Stimulated activated CD4-positive, alpha-beta T cell treated with anti-CD3 and anti-CD28 coated beads, Interleukin-12 subunit alpha, Interleukin-12 subunit beta, amount 100 ng/mL, for 4 hours (primary cell): ENCODE measurements at regions not wholly inside any gene's neighbourhood (a gene's known extent, or its start where the extent isn't known, plus 50 kb on each side); places are given as distances from the start of the nearest gene placed in this dataset.

Experiments used
- DNase-seq: peaks from one replicate; pipeline ENCODE4 v3.0.0-alpha.2; 2020

DNA sequence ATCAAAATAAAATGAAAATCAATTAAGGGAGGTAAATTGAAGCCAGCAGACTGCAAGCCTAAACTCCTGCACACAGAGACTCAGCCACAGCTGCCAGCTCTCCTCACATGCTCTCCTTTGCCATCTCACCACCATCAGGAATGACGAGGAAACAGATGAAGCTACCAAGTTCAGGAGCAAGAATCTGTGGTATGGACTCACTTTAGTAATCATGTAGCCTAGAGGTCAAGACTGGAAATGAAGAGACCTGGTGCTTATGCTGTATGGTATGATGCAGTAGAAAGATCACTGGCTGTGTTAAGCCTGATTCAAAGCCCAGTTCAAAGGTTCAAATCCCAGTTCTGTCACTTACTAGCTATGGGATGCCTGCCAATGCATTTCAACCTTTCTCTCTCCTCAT, 78.9 kb upstream of the CAMK1G start:
- no peak for DNase-seq

GRCh38 chr1:209505044-209505443, 78.5 kb upstream of the CAMK1G start:
- DNase-seq, result no peak

DNA sequence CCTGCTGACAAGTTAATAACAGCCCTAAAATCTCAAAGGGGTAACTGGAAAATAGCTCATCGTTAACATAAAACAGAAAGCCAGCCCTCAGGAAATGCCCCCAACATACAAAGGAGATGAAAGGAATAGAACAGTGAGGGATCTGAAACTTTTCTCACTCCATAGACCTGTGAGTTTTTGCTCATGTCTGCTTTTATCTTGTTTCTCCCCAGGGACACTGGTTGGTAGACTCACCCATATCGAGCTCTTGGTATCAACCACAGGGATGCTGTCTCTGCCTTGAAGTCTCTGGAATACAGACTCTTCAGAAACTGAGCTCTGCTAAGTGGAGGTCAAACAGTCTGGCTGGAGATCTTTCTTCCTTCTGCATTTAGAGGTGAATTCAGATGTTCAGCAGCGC, 77.4 kb upstream of the CAMK1G start:
- no peak for DNase-seq

DNA sequence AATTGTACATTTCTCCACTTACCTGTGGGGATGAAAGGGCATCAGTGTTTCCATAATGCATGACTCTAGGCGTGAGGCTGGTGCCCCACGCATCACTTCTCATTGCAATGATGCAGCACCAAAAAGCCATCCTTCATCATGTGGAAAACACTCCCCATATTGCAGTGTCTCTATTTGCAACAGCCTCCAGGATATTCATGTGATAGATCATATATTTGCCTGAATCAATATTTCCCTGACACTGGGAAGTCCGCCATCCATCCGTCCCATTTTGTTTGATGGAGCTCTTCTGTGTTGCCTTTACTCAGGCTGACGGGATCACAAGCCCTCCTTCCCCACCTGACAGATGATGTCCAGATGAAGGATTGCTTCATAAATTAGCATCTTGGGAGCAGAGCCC, 74.5 kb upstream of the CAMK1G start:
- DNase-seq, result no peak

DNA sequence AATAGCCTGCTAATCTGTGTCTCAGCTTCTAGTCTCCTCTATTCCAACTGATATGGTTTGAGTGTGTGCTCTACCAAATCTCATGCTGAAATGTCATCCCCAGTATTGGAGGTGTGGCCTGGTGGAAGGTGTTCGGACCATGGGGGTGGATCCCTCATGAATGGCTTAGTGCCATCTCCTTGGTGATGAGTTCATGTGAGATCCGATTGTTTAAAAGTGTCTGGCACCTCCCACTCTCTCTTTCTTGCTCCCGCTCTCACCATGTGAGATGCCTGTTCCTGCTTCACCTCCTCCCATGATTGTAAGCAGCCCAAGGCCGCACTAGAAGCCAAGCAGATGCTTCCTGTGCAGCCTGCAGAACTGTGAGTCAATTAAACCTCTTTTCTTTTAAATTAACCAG, 73.5 kb upstream of the CAMK1G start:
- DNase-seq, result no peak

- DNase-seq, result no peak
Measured at GRCh38 chr1:209511169-209511568, 72.3 kb upstream of the CAMK1G start.

- no peak for DNase-seq
Measured at GRCh38 chr1:209512821-209513220, 70.7 kb upstream of the CAMK1G start.

- no peak for DNase-seq
Measured at GRCh38 chr1:209513226-209513625, 70.3 kb upstream of the CAMK1G start.

GRCh38 chr1:209516771-209517680, 66.5 kb upstream of the CAMK1G start:
- no peak for DNase-seq

DNA sequence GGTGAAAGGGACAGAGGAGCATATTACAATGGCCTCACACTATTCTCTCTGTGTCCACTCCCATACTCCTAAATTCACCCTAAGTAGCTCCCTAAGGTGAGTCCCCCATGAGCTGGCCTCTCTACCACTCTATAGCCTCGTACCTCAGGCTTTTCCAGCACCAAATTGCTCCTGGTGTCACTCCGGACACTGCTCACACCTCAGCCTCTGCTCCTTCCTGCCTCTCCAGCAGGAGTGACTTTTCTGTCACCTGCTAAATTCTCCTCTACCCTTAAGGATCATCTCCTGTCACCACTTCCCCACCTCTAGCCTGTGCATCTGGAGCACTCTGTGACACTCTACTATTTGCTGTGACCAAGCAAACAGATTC, 65.8 kb upstream of the CAMK1G start:
- no peak for DNase-seq

GRCh38 chr1:209519786-209520185, 63.7 kb upstream of the CAMK1G start:
- DNase-seq, result no peak

DNA sequence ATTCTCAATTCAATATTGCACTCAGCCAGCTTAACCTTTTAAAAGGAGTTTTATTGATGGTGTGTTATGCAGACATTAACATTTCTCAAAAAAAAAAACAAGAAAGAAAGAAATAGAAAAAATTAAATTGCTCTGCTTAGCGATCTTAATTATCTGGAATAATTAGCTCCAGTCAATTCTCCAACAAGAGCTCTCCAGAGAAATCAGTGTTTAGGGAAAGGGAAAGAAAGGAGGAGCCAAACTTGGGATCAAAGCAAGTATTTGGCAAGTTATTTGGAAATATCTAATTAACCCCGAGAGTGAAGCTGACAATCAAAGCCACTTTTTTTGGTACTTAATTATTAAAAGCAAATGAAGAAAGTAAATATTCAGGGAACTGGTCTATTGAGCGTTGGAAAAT, 60.7 kb upstream of the CAMK1G start:
- no peak for DNase-seq

DNA sequence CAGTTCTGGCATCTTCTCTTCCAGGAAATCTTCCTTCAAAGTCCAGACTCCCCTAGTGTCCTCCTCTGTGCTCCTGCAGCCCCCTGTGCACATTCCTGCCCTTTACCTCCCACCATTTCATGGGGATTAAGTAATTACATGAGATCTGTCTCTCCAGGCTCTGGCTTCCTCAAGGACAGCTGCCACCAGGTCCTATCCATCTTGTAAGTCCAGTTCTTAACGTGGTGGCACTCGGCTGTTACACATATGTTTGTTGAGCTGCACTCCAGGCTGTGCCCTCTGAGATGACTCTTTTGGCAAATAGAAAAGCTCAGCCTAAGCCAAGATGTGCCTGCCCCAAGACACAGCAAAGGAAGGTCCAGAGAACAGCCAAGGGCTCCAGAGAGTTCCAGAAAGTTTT, 57.4 kb upstream of the CAMK1G start:
- no peak for DNase-seq

DNA sequence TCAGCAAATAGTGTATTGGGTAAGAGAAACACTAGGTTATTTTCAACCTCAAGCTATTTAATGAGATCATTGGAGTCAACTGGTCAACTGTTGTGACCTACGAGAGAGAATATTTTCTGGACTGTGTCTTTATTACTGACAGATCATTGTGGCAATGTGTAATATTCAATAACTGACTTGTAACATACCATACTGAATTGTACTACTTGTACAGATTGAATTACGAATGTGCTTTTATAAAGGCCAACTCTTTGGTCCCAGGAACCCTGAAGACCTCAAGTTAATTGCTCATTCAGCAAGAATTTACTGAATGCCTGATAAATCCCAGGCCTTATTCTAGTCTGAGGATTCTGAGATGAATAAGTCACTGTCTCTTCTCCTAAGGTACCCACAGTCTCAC, 56.1 kb upstream of the CAMK1G start:
- DNase-seq, result no peak

GRCh38 chr1:209527993-209528717, 55.4 kb upstream of the CAMK1G start:
- DNase-seq, result no peak

DNA sequence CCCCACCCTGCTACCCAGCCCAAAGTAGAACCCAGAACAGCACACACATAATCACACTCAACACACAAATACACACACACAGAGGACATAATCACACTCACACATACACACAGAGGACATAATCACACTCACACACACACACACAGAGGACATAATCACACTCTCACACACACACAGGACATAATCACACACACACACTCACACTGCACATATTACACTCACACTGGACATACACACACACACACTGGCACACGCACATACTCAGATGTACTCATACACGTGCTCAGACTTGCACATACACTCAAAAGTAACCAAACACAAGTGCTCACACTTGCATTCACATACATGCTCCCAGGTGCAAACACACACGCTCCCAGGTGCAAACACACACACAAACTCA, 54.3 kb upstream of the CAMK1G start:
- DNase-seq, result no peak

- DNase-seq, result no peak
Measured at GRCh38 chr1:209531006-209531405, 52.5 kb upstream of the CAMK1G start.

DNA sequence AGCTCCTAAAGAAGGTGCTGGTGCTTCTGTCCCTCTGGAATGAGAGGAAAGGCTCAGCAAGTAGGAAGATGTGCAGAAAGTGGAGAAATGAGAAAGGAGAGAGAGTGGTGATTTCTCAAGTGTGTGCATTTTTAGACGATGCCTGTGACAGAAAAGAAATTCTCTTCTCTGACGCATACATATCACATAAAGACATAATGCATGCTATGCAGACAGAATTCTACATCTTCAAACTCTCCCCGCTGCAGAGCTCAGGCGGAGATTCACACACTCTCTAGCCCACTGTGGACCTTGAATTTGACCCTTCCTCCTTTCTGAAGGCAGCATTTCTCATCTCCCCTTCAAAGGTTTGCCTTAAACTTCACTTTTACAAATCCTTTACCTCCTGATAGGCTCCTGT, 52.0 kb upstream of the CAMK1G start:
- DNase-seq, result no peak
